HG03575 (cell line): ENCODE measurements at regions not wholly inside any gene's neighbourhood (a gene's known extent, or its start where the extent isn't known, plus 50 kb on each side); places are given as distances from the start of the nearest gene placed in this dataset.

ENCODE experiments used
- ATAC-seq: cut with Tn5 transposase; IDR thresholded peaks from one replicate; pipeline ENCODE4 v1.9.1; 2021; ENCODE audit not compliant: unreplicated experiment, insufficient number of reproducible peaks, low FRiP score; ENCODE audit errors: extremely low read depth

DNA sequence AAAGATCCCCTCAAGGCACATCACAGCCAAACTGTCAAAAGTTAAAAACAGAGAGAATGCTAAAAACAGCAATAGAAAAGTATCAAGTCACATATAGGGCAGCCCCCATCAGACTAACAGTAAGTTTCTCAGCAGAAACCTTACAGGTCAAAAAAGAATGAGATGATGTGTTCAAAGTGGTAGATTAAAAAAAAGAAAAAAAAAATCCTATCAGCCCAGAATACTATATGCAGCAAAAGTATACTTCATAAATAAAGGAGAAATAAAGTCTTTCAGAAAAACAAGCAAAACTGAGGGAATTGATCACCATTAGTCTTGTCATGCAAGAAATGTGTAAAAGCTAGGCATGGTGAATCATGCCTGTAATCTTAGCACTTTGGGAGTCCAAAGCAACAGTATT lies 99.9 kb upstream of the RAD23B start:
- no peak for ATAC-seq

GRCh38 chr9:107188376-107188775 lies 94.7 kb upstream of the RAD23B start:
- ATAC-seq, result no peak

DNA sequence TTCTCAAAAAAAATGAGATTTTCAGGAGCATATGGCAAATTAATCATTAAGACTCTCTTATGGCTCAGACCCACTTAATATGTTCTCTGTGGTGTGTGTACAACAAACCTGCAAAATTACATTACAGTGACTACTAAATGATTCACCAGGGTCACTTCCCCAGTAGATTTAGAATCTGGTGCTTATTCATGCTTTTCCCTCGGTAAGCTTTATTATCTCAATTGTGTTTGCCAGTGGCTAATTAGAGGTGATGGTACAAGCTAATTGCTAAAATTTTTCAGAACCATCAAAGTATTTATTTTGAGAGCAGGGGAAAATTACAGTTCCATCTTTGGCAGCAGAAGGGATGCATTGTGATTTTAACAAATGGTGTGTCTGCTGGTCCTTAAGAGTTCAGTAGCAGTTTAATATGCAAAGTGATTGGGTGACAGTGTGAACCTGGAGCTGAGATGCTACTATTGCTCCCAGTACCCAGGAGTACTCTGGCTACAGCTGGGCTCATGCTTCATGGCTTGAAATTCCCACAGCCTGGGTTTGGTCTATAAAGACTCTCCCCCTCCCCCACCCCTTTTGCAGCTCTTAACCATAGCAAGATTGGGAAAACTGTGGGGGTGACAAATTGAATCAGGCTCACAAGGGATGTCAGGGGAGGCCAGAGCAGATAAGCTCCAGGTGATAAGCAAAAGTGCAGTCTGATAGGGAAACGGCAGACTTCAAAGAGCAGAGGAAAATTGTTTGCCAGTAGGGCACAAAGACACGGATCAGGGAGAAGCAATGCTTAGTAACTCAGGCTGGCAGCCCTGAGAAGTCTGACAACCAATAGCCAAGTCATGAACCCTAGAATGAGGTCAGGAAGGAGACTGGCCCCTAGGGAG lies 92.8 kb upstream of the RAD23B start:
- ATAC-seq, result no peak

DNA sequence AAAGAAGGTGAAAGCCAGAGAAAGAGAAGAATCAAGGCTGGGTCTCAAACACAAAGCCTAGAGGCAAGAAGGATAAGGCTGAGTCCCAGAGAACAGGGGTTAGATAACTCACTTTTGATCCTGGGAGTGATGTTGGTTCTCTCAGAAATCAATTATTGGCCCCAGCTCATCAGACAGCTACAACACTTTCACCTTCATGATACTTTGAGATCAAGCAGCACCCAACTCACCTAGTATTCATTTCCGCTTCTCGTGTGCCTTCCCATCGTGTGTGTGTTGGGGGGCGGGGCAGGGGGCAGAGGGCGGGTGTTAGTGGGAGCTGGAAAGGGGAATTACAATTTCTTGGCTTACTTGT lies 92.2 kb upstream of the RAD23B start:
- ATAC-seq, result no peak

DNA sequence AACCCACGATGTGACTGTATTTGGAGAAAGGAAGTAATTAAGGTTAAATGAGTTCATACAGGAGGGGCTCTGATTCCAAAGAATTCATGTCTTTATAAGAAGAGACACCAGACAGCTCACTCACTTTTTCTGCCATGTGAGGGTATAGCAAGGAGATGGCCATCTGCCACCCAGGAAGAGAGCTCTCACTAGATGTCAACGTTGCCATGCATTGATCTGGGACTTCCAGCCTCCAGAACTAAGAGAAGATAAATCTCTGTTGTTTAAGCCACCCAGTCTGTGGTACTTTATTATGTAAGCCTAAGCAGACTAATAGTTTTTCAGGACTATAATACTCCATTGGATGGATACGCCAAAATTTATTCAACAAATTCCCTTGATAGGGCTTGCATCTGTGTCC lies 89.8 kb upstream of the RAD23B start:
- ATAC-seq, result no peak

- ATAC-seq, result no peak
Observed at GRCh38 chr9:107198718-107199117, 84.4 kb upstream of the RAD23B start.

DNA sequence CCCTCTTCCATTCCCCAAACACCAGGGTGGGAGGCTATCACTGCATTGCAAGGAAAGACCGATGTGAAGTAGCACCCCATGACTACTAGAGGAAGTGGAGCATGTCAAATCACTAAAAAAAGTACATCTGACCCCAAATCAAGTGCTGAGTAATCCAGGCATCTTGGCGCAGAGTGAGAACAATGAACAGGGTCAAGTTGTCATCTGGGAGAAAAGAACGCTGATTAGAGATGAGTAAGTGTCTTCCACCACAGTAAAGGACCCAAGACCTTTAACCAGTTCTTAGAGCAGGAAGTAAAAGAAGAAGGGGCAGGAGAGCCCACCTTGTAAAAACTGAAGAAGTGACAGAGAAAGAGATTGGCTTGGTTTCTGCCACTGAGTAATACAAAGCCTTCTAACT lies 75.0 kb upstream of the RAD23B start:
- ATAC-seq, result no peak

GRCh38 chr9:107210775-107211174 lies 72.3 kb upstream of the RAD23B start:
- ATAC-seq, result no peak

- no peak for ATAC-seq
Observed at GRCh38 chr9:107211284-107211923, 71.7 kb upstream of the RAD23B start.

GRCh38 chr9:107212613-107213012 lies 70.5 kb upstream of the RAD23B start:
- ATAC-seq, result no peak

DNA sequence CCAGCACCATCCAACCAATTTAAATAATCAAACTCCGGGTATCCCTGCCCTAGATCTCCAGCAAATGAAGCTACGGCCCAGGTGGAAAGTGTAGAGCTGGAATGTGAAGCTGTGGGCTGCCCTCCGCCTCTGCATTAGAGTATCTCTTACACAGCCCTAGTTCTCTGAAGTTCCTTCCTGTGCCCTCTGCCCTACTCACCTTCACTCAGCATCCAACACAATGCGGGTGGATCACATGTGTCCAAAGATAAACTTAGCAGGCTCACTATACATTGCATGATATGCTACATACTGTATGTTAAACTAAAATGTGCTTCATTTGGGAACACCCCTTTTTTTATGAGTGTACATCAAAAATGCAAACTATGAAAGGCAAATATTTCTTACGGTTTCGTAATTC lies 70.0 kb upstream of the RAD23B start:
- no peak for ATAC-seq

- ATAC-seq, result peak; percentile 73
Observed at GRCh38 chr9:107213561-107214028, 69.5 kb upstream of the RAD23B start.

- no peak for ATAC-seq
Observed at GRCh38 chr9:107214381-107214780, 68.7 kb upstream of the RAD23B start.

DNA sequence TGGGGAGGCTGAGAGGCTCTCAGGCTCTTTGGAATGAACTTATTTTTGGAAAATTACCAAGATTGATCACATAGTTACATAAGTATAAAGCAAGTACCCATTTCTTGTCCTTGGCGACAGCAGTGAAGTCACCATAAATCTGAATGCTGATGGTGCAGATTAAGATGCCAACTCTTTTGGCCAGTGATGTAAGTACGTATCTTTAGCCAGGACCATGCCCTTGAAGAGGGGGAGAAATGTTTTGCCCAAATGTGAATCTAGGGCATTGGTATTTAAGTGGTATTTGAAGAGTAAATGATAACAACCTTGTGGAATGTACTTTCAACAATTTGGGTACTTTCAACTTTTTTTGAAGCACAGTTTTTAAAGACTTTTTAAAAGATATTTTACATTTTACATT lies 68.2 kb upstream of the RAD23B start:
- no peak for ATAC-seq

- ATAC-seq, result no peak
Observed at GRCh38 chr9:107215381-107215780, 67.7 kb upstream of the RAD23B start.

DNA sequence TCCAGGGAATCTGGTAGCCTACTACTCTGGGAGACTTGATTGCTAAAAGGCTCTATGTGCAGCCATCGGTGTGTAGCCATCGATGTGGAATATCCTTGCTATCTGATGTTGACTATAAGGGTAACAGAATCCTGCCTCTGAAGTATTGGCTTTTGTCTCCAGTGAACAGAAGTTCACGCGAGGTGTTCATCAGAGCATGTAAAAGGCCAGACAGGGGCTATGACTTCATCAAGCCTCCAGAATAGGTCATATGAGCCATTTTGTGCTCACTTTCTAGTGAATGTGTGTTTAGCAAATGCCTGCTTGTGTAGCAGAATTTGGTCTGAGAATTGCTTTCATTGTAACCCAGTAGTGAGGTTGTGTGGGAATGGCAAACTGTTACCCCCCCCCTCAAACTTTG lies 66.8 kb upstream of the RAD23B start:
- no peak for ATAC-seq

GRCh38 chr9:107218829-107219485 lies 64.1 kb upstream of the RAD23B start:
- no peak for ATAC-seq

- ATAC-seq, result no peak
Observed at GRCh38 chr9:107219486-107220077, 63.5 kb upstream of the RAD23B start.

- no peak for ATAC-seq
Observed at GRCh38 chr9:107221321-107221720, 61.8 kb upstream of the RAD23B start.
